GM12874 (cell line): ENCODE measurements at regions not wholly inside any gene's neighbourhood (a gene's known extent, or its start where the extent isn't known, plus 50 kb on each side); places are given as distances from the start of the nearest gene placed in this dataset.

Experiments used
- TF ChIP-seq, protein P1 (sequence below): IDR thresholded peaks from 2 replicates; pipeline ENCODE4 v1.5.1; 2011; ENCODE audit warnings: low read depth, mild to moderate bottlenecking, control low read depth, low read length, moderate library complexity; ENCODE audit not compliant: insufficient read depth

DNA sequence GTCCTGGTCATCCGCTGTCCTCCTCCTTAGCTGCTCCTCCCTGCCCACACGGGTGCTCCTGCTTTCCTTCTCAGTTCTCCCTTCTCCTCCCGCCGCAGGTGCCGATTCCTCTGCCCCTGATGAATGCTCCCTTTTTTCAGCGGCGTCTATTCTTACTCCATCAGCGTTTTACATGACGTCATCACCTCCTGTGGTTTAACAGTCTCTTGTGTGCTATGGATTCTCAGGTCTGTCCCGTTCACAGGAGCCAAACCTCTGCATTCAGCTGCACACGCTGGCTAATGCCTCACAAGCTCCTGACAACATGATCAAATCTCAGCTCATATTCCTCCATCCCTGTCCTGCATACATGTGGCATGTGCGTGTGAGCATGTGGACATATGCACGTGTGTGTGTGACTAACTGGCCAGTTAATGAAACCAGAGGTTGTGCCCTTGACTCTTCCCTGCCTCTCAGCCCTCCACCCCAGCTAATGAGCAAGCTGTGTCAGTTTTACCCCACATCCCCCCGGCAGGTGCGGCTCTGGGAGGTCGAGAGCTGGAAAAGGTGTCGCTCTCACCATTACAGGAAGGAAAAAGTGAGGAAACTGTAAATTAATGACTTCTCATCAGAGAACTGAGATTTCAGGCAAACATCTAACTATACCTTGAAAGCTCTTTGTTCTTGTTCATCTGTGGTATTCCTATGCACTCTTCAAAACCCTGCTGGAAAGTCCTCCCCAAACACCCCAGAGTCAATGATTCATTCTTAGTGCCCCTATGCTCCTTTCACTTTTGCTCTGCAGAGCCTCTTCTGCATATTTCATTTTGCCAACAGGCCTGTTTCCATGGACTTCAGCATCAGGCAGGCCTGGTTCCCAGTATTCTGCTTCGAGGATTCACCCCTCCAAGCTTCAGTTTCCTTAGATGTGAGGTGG, 163.1 kb downstream of the TTLL2 start:
- TF ChIP-seq, protein P1, sequence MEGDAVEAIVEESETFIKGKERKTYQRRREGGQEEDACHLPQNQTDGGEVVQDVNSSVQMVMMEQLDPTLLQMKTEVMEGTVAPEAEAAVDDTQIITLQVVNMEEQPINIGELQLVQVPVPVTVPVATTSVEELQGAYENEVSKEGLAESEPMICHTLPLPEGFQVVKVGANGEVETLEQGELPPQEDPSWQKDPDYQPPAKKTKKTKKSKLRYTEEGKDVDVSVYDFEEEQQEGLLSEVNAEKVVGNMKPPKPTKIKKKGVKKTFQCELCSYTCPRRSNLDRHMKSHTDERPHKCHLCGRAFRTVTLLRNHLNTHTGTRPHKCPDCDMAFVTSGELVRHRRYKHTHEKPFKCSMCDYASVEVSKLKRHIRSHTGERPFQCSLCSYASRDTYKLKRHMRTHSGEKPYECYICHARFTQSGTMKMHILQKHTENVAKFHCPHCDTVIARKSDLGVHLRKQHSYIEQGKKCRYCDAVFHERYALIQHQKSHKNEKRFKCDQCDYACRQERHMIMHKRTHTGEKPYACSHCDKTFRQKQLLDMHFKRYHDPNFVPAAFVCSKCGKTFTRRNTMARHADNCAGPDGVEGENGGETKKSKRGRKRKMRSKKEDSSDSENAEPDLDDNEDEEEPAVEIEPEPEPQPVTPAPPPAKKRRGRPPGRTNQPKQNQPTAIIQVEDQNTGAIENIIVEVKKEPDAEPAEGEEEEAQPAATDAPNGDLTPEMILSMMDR = no peak

DNA sequence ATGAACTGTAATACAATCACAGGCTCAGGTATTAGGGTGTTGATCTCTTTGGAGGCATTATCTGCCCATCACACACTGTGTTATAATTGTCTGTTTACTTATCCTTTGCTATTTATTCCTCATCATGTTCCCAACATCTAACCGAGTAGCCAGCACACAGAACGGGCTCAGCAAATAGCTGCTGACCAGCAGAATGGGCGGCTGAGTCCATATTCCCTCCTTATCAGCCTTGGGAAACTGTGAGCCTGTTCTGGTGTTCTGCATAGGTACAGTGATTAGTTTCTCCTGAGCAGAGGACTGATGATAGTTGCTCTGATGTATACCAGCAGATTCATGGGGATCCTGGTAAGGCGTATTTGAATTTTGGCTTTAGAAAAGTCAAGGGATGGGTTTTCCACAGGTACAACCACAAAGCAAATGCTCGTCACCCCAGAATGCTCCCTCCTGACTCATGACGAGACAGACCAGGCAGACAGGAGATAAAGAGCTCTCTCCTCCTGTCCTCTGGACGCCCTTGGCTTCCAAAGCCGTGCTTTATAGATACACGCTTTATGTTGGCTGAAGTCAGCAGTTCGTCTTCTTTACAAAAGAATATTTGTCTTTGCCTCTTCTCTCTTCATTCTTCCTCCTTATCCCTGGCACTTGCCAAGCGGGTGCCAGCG, 166.7 kb downstream of the TTLL2 start:
- TF ChIP-seq, protein P1 = no peak

DNA sequence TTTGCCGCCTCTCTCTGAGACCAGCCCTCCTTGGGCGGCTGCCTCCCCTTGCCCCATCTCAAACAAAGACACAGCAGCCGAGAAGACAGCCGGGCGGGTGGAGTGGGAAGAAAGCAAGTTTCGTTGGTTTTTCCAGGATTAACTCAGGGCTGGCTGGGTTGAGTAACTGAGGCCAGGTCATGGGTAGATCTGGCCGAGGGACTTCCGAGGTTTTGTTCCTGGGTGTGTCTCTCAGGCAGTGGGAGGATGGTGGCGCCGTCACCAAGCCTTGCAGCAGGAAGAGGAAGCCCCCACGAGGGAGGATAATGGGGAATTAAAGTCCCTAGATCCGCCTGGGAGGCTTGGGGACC, 167.2 kb downstream of the TTLL2 start:
- TF ChIP-seq, protein P1 = no peak

DNA sequence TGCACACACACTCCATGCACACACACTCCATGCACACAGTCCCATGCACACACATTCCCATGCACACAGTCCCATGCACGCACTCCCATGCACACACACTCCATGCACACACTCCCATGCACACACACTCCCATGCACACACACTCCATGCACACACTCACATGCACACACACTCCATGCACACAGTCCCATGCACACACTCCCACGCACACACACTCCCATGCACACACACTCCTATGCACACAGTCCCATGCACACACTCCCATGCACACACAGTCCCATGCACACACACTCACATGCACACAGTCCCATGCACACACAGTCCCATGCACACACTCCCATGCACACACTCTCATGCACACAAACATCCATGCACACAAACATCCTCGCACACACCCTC, 168.4 kb downstream of the TTLL2 start:
- TF ChIP-seq, protein P1 = no peak

GRCh38 chr6:167493976-167494697, 169.3 kb downstream of the TTLL2 start:
- TF ChIP-seq, protein P1 = no peak

DNA sequence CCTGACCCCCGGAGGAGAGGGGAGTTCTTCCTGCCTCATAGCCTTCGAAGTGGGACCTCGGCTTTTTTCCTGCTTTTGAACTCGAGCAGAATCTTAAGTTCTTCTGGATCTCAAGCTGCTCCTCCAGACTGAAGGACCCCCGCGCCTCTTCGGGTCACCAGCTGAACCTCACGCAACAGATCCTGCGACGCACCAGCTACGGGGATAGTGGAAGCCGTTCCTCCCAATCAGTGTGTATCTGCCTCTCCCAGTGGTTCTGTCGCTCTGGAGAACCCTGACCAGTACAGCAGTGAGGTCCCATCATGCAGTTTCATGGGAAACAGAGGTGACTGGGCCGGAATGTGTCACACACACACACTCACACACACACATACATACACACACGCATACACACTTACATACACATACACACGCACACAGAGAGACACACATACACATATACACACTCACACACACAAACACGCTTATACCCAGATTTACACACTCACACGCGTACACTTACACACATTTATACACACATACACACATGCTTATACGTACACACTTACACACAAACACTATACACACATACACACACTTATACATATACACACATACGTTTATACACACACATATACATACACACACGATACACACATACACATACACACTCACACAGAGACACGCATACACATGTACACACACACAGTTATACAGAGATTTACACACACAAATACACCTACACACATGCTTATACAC, 170.0 kb downstream of the TTLL2 start:
- TF ChIP-seq, protein P1 = no peak
